ENCODE measurements at regions not wholly inside any gene's neighbourhood (a gene's known extent, or its start where the extent isn't known, plus 50 kb on each side); places are given as distances from the start of the nearest gene placed in this dataset.
"Not testable (repeated sequence)": the region's sequence is repeated elsewhere in the genome, so short reads cannot be mapped to it uniquely, and the experiment has no call there.

DNA sequence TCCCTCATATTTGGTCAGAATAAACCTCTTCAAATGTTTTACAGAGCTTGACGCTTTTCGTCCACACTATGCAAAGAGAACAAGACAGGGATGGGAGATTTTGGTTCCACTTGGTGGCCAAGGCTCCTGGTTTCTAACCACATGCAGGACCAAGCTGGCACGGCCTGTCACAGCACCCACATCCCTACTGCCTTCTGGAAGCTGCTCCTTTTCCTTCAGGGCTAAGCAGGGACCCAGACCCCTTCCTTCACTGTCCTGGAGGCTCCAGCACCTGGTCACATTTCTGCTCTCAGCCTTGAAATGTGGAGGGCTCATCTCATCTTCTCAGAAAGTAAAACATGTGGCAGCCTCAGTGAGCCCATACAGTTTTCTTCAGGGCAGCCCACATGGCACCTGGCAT is 50.4 kb upstream of the ARHGEF7 start:
- Mint-ChIP-seq H3K36me3 (ENCODE audit: low read depth) (no peaks in the 10 kb centered on the region), H3K4me1 (peaks cover 8% of the 10 kb centered on the region), H3K9me3 (no peaks in the 10 kb centered on the region), H3K4me3 (no peak overlapping the region), H3K27ac (no peak overlapping the region), H3K27me3 (peaks cover 57% of the 10 kb centered on the region)
- DNase-seq, result no peak
- intact Hi-C loops (cut with micrococcal nuclease), result loop anchor here (5.0 to 10.0 kb wide), 2 partner anchors 50 to 338 kb away; partner anchors contain the start of gene ARHGEF7

GRCh38 chr13:111062966-111063365 is 52.1 kb upstream of the ARHGEF7 start:
- no peaks in the 10 kb centered on the region for H3K36me3 Mint-ChIP-seq (ENCODE audit: low read depth)
- no peak overlapping the region for H3K4me3 Mint-ChIP-seq
- peaks cover 57% of the 10 kb centered on the region for H3K27me3 Mint-ChIP-seq
- intact Hi-C loops (cut with micrococcal nuclease), result loop anchor here (10.0 kb wide), 1 partner anchor 52 kb away; the partner anchor contains the start of gene ARHGEF7
- peaks cover 8% of the 10 kb centered on the region for H3K4me1 Mint-ChIP-seq
- no peak for DNase-seq
- no peaks in the 10 kb centered on the region for H3K9me3 Mint-ChIP-seq
- no peak overlapping the region for H3K27ac Mint-ChIP-seq

DNA sequence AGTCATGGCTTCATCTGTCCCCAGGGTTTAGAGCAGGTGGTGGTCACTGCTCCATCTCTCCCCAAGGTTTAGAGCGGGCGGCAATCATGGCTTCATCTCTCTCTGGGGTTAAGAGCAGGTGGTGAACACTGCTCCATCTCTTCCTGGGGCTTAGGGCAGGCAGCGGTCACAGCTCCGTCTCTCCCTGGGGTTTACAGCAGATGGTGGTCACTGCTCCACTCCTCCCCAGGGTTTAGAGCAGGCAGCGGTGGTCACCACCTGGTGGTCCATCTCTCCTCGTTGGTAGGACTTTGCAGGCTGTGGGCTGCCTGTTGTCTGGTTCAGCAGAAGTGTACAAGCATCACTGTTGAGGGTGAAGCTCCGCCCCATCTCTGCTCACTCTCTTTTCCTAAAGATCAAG is 52.8 kb upstream of the ARHGEF7 start:
- Mint-ChIP-seq H3K9me3 (no peaks in the 10 kb centered on the region), H3K4me1 (peaks cover 4% of the 10 kb centered on the region), H3K36me3 (ENCODE audit: low read depth) (no peaks in the 10 kb centered on the region), H3K27ac (no peak overlapping the region), H3K4me3 (no peak overlapping the region), H3K27me3 (peaks cover 54% of the 10 kb centered on the region)
- intact Hi-C loops (cut with micrococcal nuclease), result loop anchor here (10.0 kb wide), 1 partner anchor 52 kb away; the partner anchor contains the start of gene ARHGEF7
- DNase-seq, result no peak

DNA sequence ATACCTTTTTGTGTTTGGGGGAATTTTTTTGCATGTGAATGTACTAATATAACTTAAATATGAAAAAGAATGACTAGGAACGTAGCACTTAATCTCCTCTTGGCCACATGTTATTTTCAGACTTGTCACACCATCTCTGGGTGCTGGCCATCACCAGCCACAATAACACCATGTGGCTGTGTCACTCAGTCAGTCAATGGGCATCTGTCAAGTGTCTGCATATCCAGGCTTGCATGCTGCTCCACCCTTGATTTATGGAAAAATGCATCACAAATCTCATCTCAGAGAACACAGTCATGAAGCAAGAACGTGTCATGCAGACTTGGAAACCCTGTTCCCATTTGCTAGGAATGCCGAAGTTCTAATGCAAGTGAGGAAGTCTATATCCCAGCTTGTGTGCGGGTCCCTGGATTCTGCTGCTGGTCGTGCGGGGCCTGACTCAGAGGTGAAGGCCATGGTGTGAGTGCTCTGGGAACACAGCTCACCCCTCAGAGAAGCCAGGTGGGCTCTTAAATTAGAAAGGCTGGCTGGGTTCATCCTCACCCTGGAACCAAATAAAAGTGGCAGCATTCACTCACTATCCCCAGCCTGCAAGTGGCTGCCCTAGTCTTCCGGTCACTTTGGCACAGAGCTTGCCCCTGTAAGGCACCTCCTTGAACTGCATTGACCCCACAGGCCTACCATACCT is 53.6 kb upstream of the ARHGEF7 start:
- no peak for DNase-seq
- Mint-ChIP-seq H3K4me1 (peaks cover 2% of the 10 kb centered on the region), H3K36me3 (ENCODE audit: low read depth) (no peaks in the 10 kb centered on the region), H3K9me3 (no peaks in the 10 kb centered on the region), H3K27me3 (peaks cover 56% of the 10 kb centered on the region), H3K27ac (no peak overlapping the region), H3K4me3 (no peak overlapping the region)
- intact Hi-C loops (cut with micrococcal nuclease), result loop anchor here (10.0 kb wide), 1 partner anchor 53 kb away; the partner anchor contains the start of gene ARHGEF7

GRCh38 chr13:111060237-111060919 is 54.7 kb upstream of the ARHGEF7 start:
- no peak overlapping the region for H3K27ac Mint-ChIP-seq
- no peaks in the 10 kb centered on the region for H3K4me1 Mint-ChIP-seq
- H3K4me3 Mint-ChIP-seq, result no peak overlapping the region
- DNase-seq, result no peak
- H3K36me3 Mint-ChIP-seq (ENCODE audit: low read depth), result no peaks in the 10 kb centered on the region
- intact Hi-C loops (cut with micrococcal nuclease), result loop anchor here (10.0 kb wide), 1 partner anchor 54 kb away; the partner anchor contains the start of gene ARHGEF7
- H3K9me3 Mint-ChIP-seq, result no peaks in the 10 kb centered on the region
- H3K27me3 Mint-ChIP-seq, result peaks cover 54% of the 10 kb centered on the region

GRCh38 chr13:111058796-111059506 is 56.2 kb upstream of the ARHGEF7 start:
- H3K27ac Mint-ChIP-seq, result no peak overlapping the region
- DNase-seq, result no peak
- no peaks in the 10 kb centered on the region for H3K9me3 Mint-ChIP-seq
- intact Hi-C loops (cut with micrococcal nuclease), result loop anchor here (10.0 kb wide), 1 partner anchor 464 kb away; no protein-coding TSS in a partner anchor
- H3K4me1 Mint-ChIP-seq, result no peaks in the 10 kb centered on the region
- H3K27me3 Mint-ChIP-seq, result peaks cover 55% of the 10 kb centered on the region
- no peaks in the 10 kb centered on the region for H3K36me3 Mint-ChIP-seq (ENCODE audit: low read depth)
- H3K4me3 Mint-ChIP-seq, result no peak overlapping the region

DNA sequence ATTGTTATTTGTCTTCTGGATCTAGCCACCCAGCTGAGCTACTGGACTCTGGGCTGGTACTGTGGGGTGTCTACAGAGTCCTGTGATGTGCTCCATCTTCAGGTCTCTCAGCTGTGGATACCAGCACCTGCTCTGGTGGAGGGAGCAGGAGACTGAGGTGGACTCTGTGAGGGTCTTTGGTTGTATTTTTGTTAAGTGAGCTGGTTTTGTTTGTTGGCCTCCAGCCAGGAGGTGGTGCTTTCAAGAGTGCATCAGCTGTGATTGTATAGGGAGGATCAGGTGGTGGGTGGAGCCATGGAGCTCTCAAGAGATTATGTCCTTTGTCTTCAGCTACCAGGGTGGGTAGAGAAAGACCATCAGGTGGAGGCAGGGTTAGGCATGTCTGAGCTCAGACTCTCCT is 56.8 kb upstream of the ARHGEF7 start:
- not testable (repeated sequence) for H3K4me3 Mint-ChIP-seq; H3K9me3 Mint-ChIP-seq; DNase-seq; H3K4me1 Mint-ChIP-seq; H3K27ac Mint-ChIP-seq; H3K36me3 Mint-ChIP-seq (ENCODE audit: low read depth)
- intact Hi-C loops (cut with micrococcal nuclease), result loop anchor here (10.0 kb wide), 1 partner anchor 464 kb away; no protein-coding TSS in a partner anchor
- peaks cover 56% of the 10 kb centered on the region for H3K27me3 Mint-ChIP-seq

DNA sequence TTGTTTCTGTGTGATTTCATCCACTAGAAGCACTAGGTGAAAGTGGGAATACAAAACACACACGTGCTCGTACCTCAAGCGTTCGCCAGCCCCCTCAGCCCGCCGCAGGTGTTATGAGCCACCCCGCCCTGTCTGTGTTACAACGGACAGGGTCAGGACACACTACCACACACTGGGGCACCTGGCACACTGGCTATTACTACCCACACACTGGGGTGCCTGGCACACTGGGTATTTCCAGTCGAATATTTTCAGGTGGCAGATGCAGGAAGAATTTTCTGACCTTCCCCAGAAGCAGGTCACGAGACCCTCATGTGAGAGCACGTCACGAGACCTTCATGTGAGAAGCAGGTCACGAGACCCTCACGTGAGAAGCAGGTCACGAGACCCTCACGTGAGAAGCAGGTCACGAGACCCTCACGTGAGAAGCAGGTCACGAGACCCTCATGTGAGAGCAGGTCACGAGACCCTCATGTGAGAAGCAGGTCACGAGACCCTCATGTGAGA is 63.3 kb upstream of the ARHGEF7 start:
- peaks cover 31% of the 10 kb centered on the region for H3K27me3 Mint-ChIP-seq
- intact Hi-C loops (cut with micrococcal nuclease), result loop anchor here (10.0 kb wide), 1 partner anchor 457 kb away; no protein-coding TSS in a partner anchor
- not testable (repeated sequence) for H3K9me3 Mint-ChIP-seq; H3K4me3 Mint-ChIP-seq; DNase-seq; H3K4me1 Mint-ChIP-seq; H3K36me3 Mint-ChIP-seq (ENCODE audit: low read depth); H3K27ac Mint-ChIP-seq

DNA sequence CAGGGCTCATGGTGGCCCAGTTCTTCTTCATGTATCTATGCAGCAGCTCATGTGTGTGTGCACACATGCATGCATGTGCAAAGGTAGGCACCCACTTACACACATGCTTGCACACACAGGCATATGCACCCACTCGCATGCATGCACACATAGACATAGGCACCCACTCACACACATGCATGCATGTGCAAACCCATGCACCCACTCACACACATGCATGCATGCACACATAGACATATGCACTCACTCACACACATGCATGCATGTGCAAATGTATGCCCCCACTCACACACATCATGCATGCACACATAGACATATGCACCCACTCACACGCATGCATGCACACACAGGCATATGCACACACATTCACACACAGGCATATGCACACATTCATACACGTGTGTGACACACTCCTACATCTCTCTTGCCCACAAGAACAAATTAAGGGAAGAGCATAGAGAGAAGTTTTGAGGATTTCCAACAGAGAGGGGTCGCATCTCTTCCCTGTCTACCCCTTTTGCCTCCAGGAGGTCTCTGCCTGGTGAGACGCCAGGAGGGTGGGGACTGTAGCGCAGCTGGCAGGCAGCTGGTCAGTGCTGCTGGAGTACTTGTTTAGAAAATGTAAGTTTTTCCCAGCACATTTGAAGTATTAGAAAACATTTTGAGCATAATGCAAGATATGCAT is 63.9 kb upstream of the ARHGEF7 start:
- H3K4me3 Mint-ChIP-seq, result no peak overlapping the region
- intact Hi-C loops (cut with micrococcal nuclease), result loop anchor here (10.0 kb wide), 1 partner anchor 456 kb away; no protein-coding TSS in a partner anchor
- H3K27me3 Mint-ChIP-seq, result peaks cover 27% of the 10 kb centered on the region
- DNase-seq, result no peak
- H3K9me3 Mint-ChIP-seq, result no peaks in the 10 kb centered on the region
- H3K36me3 Mint-ChIP-seq (ENCODE audit: low read depth), result no peaks in the 10 kb centered on the region
- no peak overlapping the region for H3K27ac Mint-ChIP-seq
- peaks cover 9% of the 10 kb centered on the region for H3K4me1 Mint-ChIP-seq

- Mint-ChIP-seq H3K27me3 (peaks cover 20% of the 10 kb centered on the region), H3K27ac (no peak overlapping the region), H3K4me3 (no peak overlapping the region), H3K4me1 (peaks cover 9% of the 10 kb centered on the region), H3K9me3 (no peaks in the 10 kb centered on the region), H3K36me3 (ENCODE audit: low read depth) (no peaks in the 10 kb centered on the region)
- DNase-seq, result no peak
- intact Hi-C loops (cut with micrococcal nuclease), result loop anchor here (1.0 to 10.0 kb wide), 3 partner anchors 106 to 456 kb away; partner anchors contain the start of gene ANKRD10
Measured at GRCh38 chr13:111050539-111050879, 64.6 kb upstream of the ARHGEF7 start.

DNA sequence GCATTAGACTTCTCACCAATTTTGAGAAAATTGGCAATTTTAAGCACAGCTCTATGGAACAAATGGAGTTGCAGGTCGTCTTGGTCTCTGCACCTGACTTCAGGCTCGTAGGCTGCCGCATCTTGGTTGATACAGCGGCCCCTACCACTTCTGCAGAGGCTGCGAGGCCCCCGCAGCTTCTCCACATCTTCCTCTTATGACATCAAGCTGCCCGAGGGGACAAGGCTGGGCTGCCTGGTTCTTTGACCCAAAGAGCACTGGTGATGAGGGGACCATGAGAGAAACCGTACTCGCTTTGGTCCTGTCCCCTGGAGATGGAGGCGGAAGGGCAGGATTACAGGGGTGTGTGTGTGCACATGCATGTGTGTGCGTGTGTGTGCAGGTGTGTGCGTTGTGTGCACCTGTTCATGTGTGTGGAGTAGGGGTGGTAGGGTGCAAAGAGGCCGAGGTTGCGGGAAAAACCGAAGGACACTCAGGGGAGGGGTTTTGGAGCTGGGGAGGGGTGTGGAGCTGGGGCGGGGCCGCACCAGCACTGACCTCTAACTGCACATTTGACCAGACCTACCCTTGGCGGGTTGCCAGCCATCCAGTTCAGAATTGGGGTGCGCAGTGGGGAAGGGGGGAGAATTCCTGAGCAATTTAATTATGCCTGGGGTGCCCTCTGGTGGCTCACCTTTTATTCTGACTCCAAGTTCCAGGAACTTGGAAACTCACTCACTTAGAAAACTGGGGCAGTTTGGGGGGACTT is 65.1 kb upstream of the ARHGEF7 start:
- H3K4me3 Mint-ChIP-seq, result no peak overlapping the region
- no peaks in the 10 kb centered on the region for H3K9me3 Mint-ChIP-seq
- peaks cover 9% of the 10 kb centered on the region for H3K4me1 Mint-ChIP-seq
- DNase-seq, result no peak
- intact Hi-C loops (cut with micrococcal nuclease), result loop anchor here (1.0 to 10.0 kb wide), 3 partner anchors 106 to 455 kb away; partner anchors contain the start of gene ANKRD10
- H3K27ac Mint-ChIP-seq, result no peak overlapping the region
- no peaks in the 10 kb centered on the region for H3K36me3 Mint-ChIP-seq (ENCODE audit: low read depth)
- H3K27me3 Mint-ChIP-seq, result peaks cover 15% of the 10 kb centered on the region

GRCh38 chr13:111048387-111048786 is 66.7 kb upstream of the ARHGEF7 start:
- no peaks in the 10 kb centered on the region for H3K36me3 Mint-ChIP-seq (ENCODE audit: low read depth)
- no peak overlapping the region for H3K27ac Mint-ChIP-seq
- peaks cover 2% of the 10 kb centered on the region for H3K27me3 Mint-ChIP-seq
- no peak overlapping the region for H3K4me3 Mint-ChIP-seq
- no peak for DNase-seq
- intact Hi-C loops (cut with micrococcal nuclease), result no loop called here
- peaks cover 9% of the 10 kb centered on the region for H3K4me1 Mint-ChIP-seq
- H3K9me3 Mint-ChIP-seq, result no peaks in the 10 kb centered on the region

GRCh38 chr13:111047326-111047725 is 67.8 kb upstream of the ARHGEF7 start:
- peaks cover 9% of the 10 kb centered on the region for H3K4me1 Mint-ChIP-seq
- DNase-seq, result no peak
- H3K4me3 Mint-ChIP-seq, result no peak overlapping the region
- intact Hi-C loops (cut with micrococcal nuclease), result no loop called here
- peaks cover under 1% of the 10 kb centered on the region for H3K27me3 Mint-ChIP-seq
- no peaks in the 10 kb centered on the region for H3K9me3 Mint-ChIP-seq
- H3K27ac Mint-ChIP-seq, result peak overlapping the region; percentile 77
- H3K36me3 Mint-ChIP-seq (ENCODE audit: low read depth), result no peaks in the 10 kb centered on the region
